GM21619 (cell line): ENCODE measurements at regions not wholly inside any gene's neighbourhood (a gene's known extent, or its start where the extent isn't known, plus 50 kb on each side); places are given as distances from the start of the nearest gene placed in this dataset.
"Not testable (repeated sequence)": the region's sequence is repeated elsewhere in the genome, so short reads cannot be mapped to it uniquely, and the experiment has no call there.

Experiments used
- ATAC-seq: cut with Tn5 transposase; IDR thresholded peaks from one replicate; pipeline ENCODE4 v1.9.1; 2021; ENCODE audit not compliant: unreplicated experiment

- no peak for ATAC-seq
These were observed 400.5 kb upstream of the TCF4 start for GRCh38 chr18:55988537-55988936.

GRCh38 chr18:55983433-55983832 is 395.4 kb upstream of the TCF4 start:
- no peak for ATAC-seq

GRCh38 chr18:55982992-55983391 is 395.0 kb upstream of the TCF4 start:
- ATAC-seq: no peak

GRCh38 chr18:55981712-55982475 is 393.9 kb upstream of the TCF4 start:
- ATAC-seq: peak; percentile 62

- ATAC-seq: no peak
These were observed 386.5 kb upstream of the TCF4 start for GRCh38 chr18:55974521-55974920.

- ATAC-seq: no peak
These were observed 380.6 kb upstream of the TCF4 start for GRCh38 chr18:55968550-55968949.

- no peak for ATAC-seq
These were observed 379.0 kb upstream of the TCF4 start for GRCh38 chr18:55967019-55967418.

- ATAC-seq: no peak
These were observed 376.2 kb upstream of the TCF4 start for GRCh38 chr18:55964171-55964570.

- ATAC-seq: no peak
These were observed 365.3 kb upstream of the TCF4 start for GRCh38 chr18:55953326-55953725.

- not testable (repeated sequence) for ATAC-seq
These were observed 363.7 kb upstream of the TCF4 start for GRCh38 chr18:55951738-55952137.

GRCh38 chr18:55950379-55951166 is 362.6 kb upstream of the TCF4 start:
- no peak for ATAC-seq

GRCh38 chr18:55934821-55935220 is 346.8 kb upstream of the TCF4 start:
- ATAC-seq: no peak

GRCh38 chr18:55932675-55933074 is 344.7 kb upstream of the TCF4 start:
- no peak for ATAC-seq

GRCh38 chr18:55927831-55928230 is 339.8 kb upstream of the TCF4 start:
- ATAC-seq: no peak

GRCh38 chr18:55925772-55926171 is 337.8 kb upstream of the TCF4 start:
- ATAC-seq: no peak

- ATAC-seq: no peak
These were observed 332.1 kb upstream of the TCF4 start for GRCh38 chr18:55920063-55920462.

GRCh38 chr18:55918444-55918843 is 330.5 kb upstream of the TCF4 start:
- no peak for ATAC-seq

GRCh38 chr18:55912919-55913318 is 324.9 kb upstream of the TCF4 start:
- no peak for ATAC-seq

GRCh38 chr18:55912071-55912470 is 324.1 kb upstream of the TCF4 start:
- ATAC-seq: no peak

GRCh38 chr18:55910296-55910695 is 322.3 kb upstream of the TCF4 start:
- no peak for ATAC-seq

- ATAC-seq: no peak
These were observed 320.9 kb upstream of the TCF4 start for GRCh38 chr18:55908901-55909366.

- no peak for ATAC-seq
These were observed 319.6 kb upstream of the TCF4 start for GRCh38 chr18:55907453-55908175.
